Stimulated activated naive CD8-positive, alpha-beta T cell treated with anti-CD3 and anti-CD28 coated beads, Interleukin-15, Interleukin-2, amounts not matched to agents 100 ng/mL and 50 ng/mL, for 24 hours (primary cell): ENCODE measurements at regions not wholly inside any gene's neighbourhood (a gene's known extent, or its start where the extent isn't known, plus 50 kb on each side); places are given as distances from the start of the nearest gene placed in this dataset.

ENCODE experiments used
- H3K27ac Mint-ChIP-seq: one replicate; pipeline ENCODE4 v1.8.0; 2021; ENCODE audit warnings: mild to moderate bottlenecking, mixed read lengths
- H3K27me3 Mint-ChIP-seq: one replicate; pipeline ENCODE4 v1.8.0; 2021; ENCODE audit warnings: mixed read lengths
- H3K36me3 Mint-ChIP-seq: one replicate; pipeline ENCODE4 v1.8.0; 2021; ENCODE audit warnings: low read depth, mixed read lengths
- H3K4me1 Mint-ChIP-seq: one replicate; pipeline ENCODE4 v1.8.0; 2021; ENCODE audit warnings: low read depth, mixed read lengths
- H3K4me3 Mint-ChIP-seq: one replicate; pipeline ENCODE4 v1.8.0; 2021; ENCODE audit warnings: mild to moderate bottlenecking, mixed read lengths
- H3K9me3 Mint-ChIP-seq: one replicate; pipeline ENCODE4 v1.8.0; 2021; ENCODE audit warnings: mixed read lengths

DNA sequence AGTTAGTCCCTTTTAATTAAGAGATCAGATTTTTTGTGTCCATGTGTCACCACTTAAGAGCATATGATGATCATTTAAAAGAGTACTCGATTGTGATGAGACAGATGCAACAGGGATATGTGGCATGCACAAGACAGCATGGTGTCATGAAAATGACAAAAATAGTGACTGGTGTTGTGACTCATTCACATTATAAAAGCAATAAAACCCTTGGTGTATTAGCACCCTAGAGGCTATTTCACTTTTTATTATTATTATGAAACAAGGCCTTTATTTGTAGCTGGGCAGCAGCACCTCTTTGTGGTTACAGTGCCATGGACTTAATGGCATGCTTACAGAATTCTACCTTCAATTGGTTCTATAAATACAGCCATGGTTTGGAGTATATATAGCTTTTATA is 1296.0 kb upstream of the ZEB2 start:
- no peaks in the 10 kb centered on the region for H3K4me1 Mint-ChIP-seq
- peaks cover 4% of the 10 kb centered on the region for H3K27me3 Mint-ChIP-seq
- no peaks in the 10 kb centered on the region for H3K36me3 Mint-ChIP-seq
- no peak overlapping the region for H3K27ac Mint-ChIP-seq
- H3K4me3 Mint-ChIP-seq: no peak overlapping the region
- H3K9me3 Mint-ChIP-seq: no peaks in the 10 kb centered on the region

DNA sequence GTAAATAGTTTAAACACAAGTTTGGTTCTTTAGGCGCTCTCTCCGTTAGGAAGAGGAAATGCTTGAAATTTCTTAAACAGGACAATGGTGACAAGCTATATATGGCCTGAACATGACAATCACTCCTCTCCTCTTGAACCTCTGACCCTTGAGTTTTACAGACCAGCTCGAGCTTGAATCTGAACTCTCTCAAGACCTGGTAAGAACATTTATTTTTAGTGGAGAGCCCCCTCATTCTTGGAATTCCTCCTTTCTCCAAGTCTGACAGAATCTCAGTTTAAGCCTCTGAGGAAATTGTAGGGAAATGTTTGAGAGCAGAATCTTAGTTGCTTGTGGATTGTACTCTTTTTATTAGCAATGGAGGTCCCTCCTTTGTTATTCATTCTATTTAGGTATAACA is 1293.6 kb upstream of the ZEB2 start:
- Mint-ChIP-seq H3K4me3 (no peak overlapping the region), H3K36me3 (no peaks in the 10 kb centered on the region), H3K9me3 (no peaks in the 10 kb centered on the region), H3K4me1 (no peaks in the 10 kb centered on the region), H3K27ac (no peak overlapping the region), H3K27me3 (no peaks in the 10 kb centered on the region)

DNA sequence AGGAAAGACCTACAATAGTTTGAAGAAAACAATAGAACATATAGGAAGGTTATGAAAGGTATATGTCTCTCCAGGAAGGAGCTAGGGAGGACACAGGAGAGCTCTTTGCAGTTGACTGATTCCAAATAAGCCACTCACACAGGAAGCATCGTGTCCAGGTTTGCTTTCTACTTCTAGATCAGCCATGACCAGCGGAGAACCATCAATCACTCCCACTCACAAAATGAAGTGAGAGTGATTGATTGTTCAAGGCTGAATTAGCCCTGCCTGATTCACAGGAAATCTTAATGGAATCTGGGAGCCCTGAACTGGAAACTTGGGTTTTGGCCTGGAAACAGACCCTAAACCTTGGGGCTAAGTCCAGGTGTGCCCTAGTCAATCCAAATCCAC is 1292.2 kb upstream of the ZEB2 start:
- Mint-ChIP-seq H3K9me3 (no peaks in the 10 kb centered on the region), H3K4me3 (no peak overlapping the region), H3K27me3 (no peaks in the 10 kb centered on the region), H3K36me3 (no peaks in the 10 kb centered on the region), H3K4me1 (no peaks in the 10 kb centered on the region), H3K27ac (no peak overlapping the region)

DNA sequence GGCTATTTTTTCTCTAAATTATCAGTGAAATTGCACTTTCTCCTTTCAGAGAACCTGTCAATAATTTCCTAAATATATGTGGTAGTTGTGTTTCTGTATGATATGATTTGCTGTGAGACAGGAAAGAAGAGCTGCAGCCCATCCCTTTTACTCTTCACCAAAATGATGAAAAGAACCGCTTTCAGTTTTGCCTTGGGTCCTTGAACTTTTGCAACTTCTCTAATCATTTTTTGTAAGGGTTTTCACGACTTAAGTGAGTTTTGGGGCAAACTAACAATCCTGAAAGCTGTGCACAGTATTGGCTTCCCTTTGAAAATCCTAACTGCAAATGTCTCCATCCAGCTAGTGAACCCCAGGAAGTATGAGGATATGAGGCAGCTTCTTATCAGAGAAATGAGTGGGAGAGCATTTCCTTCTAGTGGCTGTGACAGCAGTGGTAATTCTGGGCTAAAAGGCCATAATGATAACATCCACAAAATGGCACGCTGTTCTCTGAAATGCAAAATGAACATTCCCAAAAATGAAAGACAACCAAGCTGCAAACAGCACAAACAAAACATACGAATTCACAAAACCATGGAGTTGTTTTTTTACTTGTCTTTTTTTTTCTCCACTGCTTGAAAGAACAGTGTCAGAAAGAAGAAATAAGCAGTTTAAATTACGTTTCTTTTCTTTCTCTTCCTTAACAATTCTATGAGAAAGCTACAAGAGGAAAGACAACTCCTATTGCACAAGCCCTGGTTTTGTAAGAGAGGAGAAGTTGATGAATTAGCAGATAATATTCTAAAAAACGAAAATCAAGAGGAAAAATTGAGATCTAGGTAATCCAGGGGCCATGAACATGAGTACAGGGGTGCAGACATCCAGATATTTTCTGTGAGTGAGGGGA is 1291.6 kb upstream of the ZEB2 start:
- no peak overlapping the region for H3K27ac Mint-ChIP-seq
- no peak overlapping the region for H3K4me3 Mint-ChIP-seq
- H3K36me3 Mint-ChIP-seq: no peaks in the 10 kb centered on the region
- no peaks in the 10 kb centered on the region for H3K27me3 Mint-ChIP-seq
- H3K9me3 Mint-ChIP-seq: no peaks in the 10 kb centered on the region
- H3K4me1 Mint-ChIP-seq: no peaks in the 10 kb centered on the region

DNA sequence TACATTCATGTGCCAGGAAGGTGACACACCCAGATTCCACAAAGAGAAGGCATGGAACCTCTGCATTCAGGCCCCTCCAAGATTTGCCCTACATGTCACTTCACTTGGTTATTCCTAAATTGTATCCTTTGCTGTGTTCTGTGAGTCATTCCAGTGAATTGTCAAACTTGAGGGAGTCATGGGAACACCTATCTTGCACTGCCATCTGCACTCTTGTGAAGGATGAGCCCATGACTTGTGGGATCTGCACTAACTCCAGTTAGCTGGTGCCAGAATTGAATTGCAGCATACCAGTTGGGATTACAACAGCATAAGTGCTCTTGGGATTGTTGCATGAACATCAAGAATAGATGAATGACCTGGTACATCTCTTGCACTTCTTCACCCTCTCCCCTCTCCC is 1288.0 kb upstream of the ZEB2 start:
- H3K4me1 Mint-ChIP-seq: no peaks in the 10 kb centered on the region
- no peaks in the 10 kb centered on the region for H3K27me3 Mint-ChIP-seq
- H3K9me3 Mint-ChIP-seq: no peaks in the 10 kb centered on the region
- no peaks in the 10 kb centered on the region for H3K36me3 Mint-ChIP-seq
- no peak overlapping the region for H3K27ac Mint-ChIP-seq
- no peak overlapping the region for H3K4me3 Mint-ChIP-seq

DNA sequence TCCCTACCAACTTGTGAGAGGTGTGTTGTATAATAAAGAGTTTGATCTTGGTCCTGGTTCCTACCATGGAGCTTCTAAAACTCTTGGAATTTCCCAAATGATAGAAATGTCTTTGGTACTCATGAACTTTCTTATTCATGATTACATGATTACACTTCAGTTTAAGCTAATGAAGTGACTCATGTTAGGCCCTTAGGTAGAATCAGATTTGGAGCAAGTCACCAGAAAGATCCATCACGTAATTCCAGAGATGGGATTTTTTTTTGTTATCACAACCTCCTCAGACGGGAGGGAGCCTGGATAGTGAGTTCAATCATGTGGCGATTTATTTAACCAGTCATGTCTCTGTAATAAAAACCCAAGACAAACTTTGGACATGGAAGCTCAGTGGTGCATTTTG is 1287.6 kb upstream of the ZEB2 start:
- Mint-ChIP-seq H3K4me3 (no peak overlapping the region), H3K4me1 (no peaks in the 10 kb centered on the region), H3K36me3 (no peaks in the 10 kb centered on the region), H3K9me3 (no peaks in the 10 kb centered on the region), H3K27me3 (no peaks in the 10 kb centered on the region), H3K27ac (no peak overlapping the region)

DNA sequence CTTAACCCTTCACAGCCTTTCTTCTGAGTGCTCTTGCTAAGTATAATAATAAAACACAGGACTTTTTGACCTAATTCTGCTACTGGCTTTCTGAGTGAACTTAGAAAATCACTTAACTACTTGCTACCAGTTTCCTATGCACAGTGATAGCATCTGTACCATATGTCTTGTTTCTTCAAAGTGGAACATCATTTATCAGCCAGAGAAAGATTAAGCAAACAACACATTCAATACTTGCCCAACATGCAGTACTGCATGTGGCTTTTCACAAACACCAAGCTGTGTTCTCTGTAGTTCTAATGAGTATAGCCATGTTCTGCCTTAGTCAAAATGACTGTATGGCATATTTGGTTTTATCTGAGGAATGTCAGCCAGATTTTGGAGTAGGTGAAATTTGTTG is 1286.6 kb upstream of the ZEB2 start:
- no peaks in the 10 kb centered on the region for H3K9me3 Mint-ChIP-seq
- no peak overlapping the region for H3K27ac Mint-ChIP-seq
- H3K4me1 Mint-ChIP-seq: no peaks in the 10 kb centered on the region
- no peak overlapping the region for H3K4me3 Mint-ChIP-seq
- H3K36me3 Mint-ChIP-seq: no peaks in the 10 kb centered on the region
- no peaks in the 10 kb centered on the region for H3K27me3 Mint-ChIP-seq

DNA sequence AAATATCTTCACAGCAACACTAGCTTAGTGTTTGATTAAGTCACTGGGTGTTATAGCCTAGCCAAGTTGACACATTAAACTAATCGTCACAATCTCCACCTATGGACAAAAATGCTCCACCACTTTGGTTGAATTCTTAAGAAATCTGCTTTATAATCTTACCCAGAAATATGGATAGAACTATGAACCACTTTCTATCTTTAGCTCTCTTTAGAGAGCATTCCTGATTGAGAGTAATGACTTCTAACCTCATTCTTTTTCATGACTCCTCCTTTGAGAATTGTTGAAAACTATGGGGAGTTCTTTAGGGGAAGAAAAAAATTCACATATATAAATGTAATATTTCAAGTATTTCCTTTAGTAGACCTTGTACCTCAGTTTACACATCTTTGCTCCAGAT is 1282.2 kb upstream of the ZEB2 start:
- H3K36me3 Mint-ChIP-seq: no peaks in the 10 kb centered on the region
- H3K27ac Mint-ChIP-seq: no peak overlapping the region
- no peaks in the 10 kb centered on the region for H3K9me3 Mint-ChIP-seq
- H3K27me3 Mint-ChIP-seq: no peaks in the 10 kb centered on the region
- no peaks in the 10 kb centered on the region for H3K4me1 Mint-ChIP-seq
- no peak overlapping the region for H3K4me3 Mint-ChIP-seq

DNA sequence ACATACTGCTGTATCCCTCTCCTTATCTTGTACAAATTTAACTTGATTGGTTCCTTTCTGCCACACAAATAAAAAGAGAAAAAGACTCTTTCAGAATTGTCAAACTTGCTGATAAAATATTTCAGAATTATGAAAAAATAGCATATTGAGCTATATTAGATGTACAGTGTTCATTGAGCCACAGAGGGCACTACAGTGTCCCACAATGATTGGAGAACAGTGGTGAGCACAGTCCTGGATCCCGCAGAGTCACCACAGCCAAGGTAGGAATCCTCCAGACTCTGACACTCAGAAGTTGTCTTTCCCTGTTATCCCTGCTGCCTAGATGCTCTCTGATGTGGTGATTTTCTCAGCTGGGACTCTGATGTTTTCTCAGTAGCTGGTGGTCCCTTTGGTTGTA is 1281.3 kb upstream of the ZEB2 start:
- H3K36me3 Mint-ChIP-seq: no peaks in the 10 kb centered on the region
- no peaks in the 10 kb centered on the region for H3K9me3 Mint-ChIP-seq
- no peaks in the 10 kb centered on the region for H3K4me1 Mint-ChIP-seq
- H3K27me3 Mint-ChIP-seq: no peaks in the 10 kb centered on the region
- no peak overlapping the region for H3K4me3 Mint-ChIP-seq
- no peak overlapping the region for H3K27ac Mint-ChIP-seq

DNA sequence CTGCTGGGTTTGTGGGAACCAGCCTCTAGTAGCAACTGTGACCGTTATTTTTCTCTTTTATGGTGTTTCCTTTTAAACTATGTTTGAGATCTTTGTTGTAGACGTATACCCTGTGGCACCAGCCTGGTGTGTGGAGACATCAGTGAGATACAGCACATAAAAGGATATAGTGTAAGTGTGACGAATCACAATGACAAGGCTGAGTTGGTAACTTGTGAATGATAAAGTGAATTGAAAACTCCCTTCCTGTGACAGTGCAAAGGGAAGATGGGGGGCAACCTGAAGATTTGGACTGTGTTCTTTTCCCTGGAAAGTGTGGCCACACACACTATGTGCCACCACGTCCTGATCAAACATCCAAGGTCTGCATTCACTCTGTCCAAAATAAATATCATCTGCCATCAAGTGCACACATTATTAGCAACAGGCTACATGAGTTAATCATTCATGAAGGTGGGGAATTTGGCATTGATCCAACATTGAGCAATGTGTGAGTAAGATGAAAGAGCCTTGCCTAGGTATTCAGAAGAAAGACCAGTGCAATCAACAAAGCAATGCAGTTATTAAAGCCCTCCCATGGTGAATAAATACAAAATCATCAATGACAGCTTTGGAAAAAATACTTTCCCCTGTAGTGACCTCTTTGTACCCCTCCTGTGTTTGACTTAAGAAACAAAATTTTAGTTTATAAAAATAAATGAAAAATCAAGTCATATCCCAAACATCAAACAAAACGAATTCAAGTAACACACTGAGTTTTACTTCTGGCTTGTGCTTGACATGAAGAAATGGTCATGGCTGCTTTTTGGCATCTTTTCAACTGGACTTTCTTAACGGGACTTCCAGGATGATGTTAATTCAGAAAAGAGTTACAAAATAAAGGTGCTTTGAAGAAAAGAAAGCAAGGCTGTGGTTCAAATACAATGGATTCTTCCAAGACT is 1280.5 kb upstream of the ZEB2 start:
- Mint-ChIP-seq H3K27ac (no peak overlapping the region), H3K9me3 (no peaks in the 10 kb centered on the region)

DNA sequence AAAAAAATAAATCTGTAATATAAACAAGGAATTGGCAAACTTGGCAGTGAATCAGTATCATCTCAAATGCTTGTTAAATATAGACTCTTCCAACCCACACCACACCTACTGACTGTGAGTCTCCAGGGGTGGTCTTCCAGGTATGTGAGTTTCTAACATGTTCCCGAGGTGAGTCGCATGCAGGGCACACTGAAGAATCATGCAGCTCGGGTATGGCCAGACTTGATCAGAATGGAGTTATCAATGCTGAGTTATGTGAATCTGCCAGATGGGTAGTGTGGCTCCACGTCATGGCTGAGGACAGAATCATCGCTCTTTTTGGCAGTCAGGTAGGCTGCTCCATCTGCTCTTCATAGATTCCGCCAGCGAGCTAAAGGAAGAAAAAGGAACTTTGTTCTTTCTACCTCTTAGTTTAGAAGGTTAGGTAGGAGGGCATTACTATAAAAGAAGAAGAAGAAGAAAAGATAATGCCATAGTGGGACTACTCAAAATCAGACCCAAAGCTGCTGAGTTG is 1279.7 kb upstream of the ZEB2 start:
- H3K27ac Mint-ChIP-seq: no peak overlapping the region
- no peaks in the 10 kb centered on the region for H3K9me3 Mint-ChIP-seq
- no peaks in the 10 kb centered on the region for H3K36me3 Mint-ChIP-seq
- no peaks in the 10 kb centered on the region for H3K27me3 Mint-ChIP-seq
- no peaks in the 10 kb centered on the region for H3K4me1 Mint-ChIP-seq
- H3K4me3 Mint-ChIP-seq: no peak overlapping the region

More for the DNA sequence above, 1280.5 kb upstream of the ZEB2 start:
- no peak overlapping the region for H3K4me3 Mint-ChIP-seq
- H3K4me1 Mint-ChIP-seq: no peaks in the 10 kb centered on the region
- no peaks in the 10 kb centered on the region for H3K36me3 Mint-ChIP-seq
- H3K27me3 Mint-ChIP-seq: no peaks in the 10 kb centered on the region

DNA sequence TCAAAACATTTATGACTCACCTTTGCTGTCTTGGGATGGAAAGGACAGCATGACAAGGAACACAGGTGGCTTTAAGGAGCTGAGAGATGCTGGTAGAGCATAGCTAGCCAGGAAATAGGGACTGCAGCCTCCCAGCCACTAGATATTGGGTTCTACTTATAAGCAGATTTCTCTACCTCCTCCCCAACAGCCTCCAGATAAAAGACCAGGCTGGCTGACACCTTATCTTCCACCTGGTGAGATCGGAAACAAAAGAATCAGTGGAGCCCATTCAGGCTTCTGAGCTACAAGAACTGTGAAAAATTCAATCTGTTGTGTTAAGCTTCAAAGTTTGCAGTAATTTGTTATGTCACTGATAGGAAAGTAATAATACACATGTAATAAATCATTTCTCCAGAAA is 1278.5 kb upstream of the ZEB2 start:
- Mint-ChIP-seq H3K4me3 (no peak overlapping the region), H3K36me3 (no peaks in the 10 kb centered on the region), H3K27ac (no peak overlapping the region), H3K27me3 (no peaks in the 10 kb centered on the region), H3K4me1 (no peaks in the 10 kb centered on the region), H3K9me3 (no peaks in the 10 kb centered on the region)

DNA sequence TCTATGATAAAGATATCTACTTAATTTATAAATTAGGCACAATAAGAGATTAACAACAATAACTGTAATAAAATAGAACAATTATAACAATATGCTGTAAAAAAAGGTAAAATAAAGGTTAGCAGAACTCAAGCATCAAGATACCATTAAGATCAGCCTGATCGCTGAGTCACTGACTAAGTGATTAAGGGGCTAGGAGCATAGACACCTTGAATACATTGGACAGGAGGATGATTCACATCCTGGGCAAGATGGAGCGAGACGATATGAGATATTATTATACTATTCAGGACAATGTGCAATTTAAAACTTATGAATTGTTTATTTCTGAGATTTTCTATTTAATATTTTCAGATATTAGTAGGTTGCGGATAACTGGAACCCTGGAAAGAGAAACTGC is 1277.8 kb upstream of the ZEB2 start:
- no peaks in the 10 kb centered on the region for H3K9me3 Mint-ChIP-seq
- no peak overlapping the region for H3K4me3 Mint-ChIP-seq
- H3K36me3 Mint-ChIP-seq: no peaks in the 10 kb centered on the region
- no peaks in the 10 kb centered on the region for H3K4me1 Mint-ChIP-seq
- no peaks in the 10 kb centered on the region for H3K27me3 Mint-ChIP-seq
- H3K27ac Mint-ChIP-seq: no peak overlapping the region

DNA sequence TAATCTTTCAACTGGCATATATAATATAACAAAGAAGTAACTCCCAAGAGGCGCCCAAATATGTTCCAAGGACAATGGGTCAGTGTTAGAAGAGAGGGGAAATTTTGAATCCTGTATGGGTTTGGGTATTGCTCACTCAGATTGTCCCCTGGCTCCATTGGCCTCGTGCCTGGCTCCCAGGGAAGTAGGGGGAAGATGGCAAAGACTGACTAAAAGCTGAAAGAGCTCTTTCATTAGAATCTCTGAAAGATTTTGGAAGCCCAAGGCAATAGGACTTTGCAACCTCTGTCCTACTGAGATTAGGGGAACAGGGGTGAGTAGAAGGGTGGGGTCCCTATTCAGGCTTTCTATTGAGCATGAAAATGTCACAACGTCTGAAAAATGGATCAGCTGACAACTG is 1272.8 kb upstream of the ZEB2 start:
- H3K9me3 Mint-ChIP-seq: no peaks in the 10 kb centered on the region
- H3K36me3 Mint-ChIP-seq: no peaks in the 10 kb centered on the region
- H3K4me1 Mint-ChIP-seq: no peaks in the 10 kb centered on the region
- H3K27ac Mint-ChIP-seq: no peak overlapping the region
- H3K27me3 Mint-ChIP-seq: no peaks in the 10 kb centered on the region
- H3K4me3 Mint-ChIP-seq: no peak overlapping the region

DNA sequence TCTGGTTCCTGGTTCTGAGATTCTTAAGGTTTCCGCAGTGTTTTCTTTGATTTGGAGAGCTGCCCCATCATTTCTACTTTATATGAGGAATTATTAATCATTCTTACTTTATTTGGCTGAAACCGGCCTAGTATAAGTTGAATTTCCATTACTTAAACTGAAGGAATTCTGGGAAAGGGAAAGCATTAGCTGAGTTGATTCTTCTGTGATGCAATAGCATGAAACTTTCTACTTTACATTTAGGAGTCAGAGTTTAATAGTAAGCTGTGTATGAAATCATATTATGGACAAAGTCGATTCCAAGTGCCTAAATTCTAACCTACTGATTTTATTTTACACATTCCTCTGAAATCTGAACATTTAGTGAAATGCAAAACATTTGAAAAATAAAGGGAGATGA is 1269.7 kb upstream of the ZEB2 start:
- Mint-ChIP-seq H3K36me3 (no peaks in the 10 kb centered on the region), H3K27ac (no peak overlapping the region), H3K4me1 (no peaks in the 10 kb centered on the region), H3K9me3 (peaks cover 5% of the 10 kb centered on the region), H3K4me3 (no peak overlapping the region), H3K27me3 (no peaks in the 10 kb centered on the region)
